ENCODE measurements at regions not wholly inside any gene's neighbourhood (a gene's known extent, or its start where the extent isn't known, plus 50 kb on each side); places are given as distances from the start of the nearest gene placed in this dataset.

GRCh38 chr19:31141301-31141700, 207.9 kb downstream of the TSHZ3 start:
- Mint-ChIP-seq H3K9me3 (peaks cover 0 to 3% (median 0%) of the 10 kb centered on the region in 7 donors), H3K4me3 (no peak overlapping the region)
- no peak overlapping the region for H3K27ac ChIP-seq (ENCODE audit: low read depth in 1 of 2, low read length in 2 of 2)

GRCh38 chr19:31140717-31141116, 208.5 kb downstream of the TSHZ3 start:
- Mint-ChIP-seq H3K9me3 (peaks cover 0 to 3% (median 0%) of the 10 kb centered on the region in 7 donors), H3K36me3 (no peaks in the 10 kb centered on the region), H3K4me1 (no peaks in the 10 kb centered on the region), H3K27ac (no peak overlapping the region), H3K4me3 (no peak overlapping the region), H3K27me3 (ENCODE audit: low read depth in 3 of 3) (peaks cover 3 to 6% (median 4%) of the 10 kb centered on the region in 3 donors)
- no peaks in the 10 kb centered on the region for H3K4me1 ChIP-seq (ENCODE audit: control insufficient read depth in 1 of 2, insufficient read depth in 2 of 2, low read length in 2 of 2)
- no peak for DNase-seq
- H3K4me3 ChIP-seq (replicated peaks in 1 of 3; ENCODE audit: low read depth in 2 of 3, low read length in 3 of 3): no peak overlapping the region
- TF ChIP-seq CTCF (IDR thresholded peaks at IDR 0.05): no peak
- H3K4me2 ChIP-seq (replicated peaks; ENCODE audit: extremely low read depth, low read length, poor library complexity, severe bottlenecking): no peak overlapping the region
- no peaks in the 10 kb centered on the region for H3K36me3 ChIP-seq (replicated peaks in 1 of 2; ENCODE audit: control insufficient read depth in 1 of 2, insufficient read depth in 2 of 2, low read length in 2 of 2)
- no peak overlapping the region for H3K27ac ChIP-seq (ENCODE audit: low read depth in 1 of 2, low read length in 2 of 2)
- H4K20me1 ChIP-seq (ENCODE audit: insufficient read depth, low read length): no peaks in the 10 kb centered on the region
- no peak overlapping the region for H3K9ac ChIP-seq (ENCODE audit: insufficient read depth, low read length, poor library complexity, severe bottlenecking)
- H3K79me2 ChIP-seq (ENCODE audit: insufficient read depth, low read length): no peaks in the 10 kb centered on the region
- WGBS (ENCODE audit: insufficient coverage): 54% methylated on average over 6 of the region's 6 CpGs
- no peak overlapping the region for H2AFZ ChIP-seq (ENCODE audit: insufficient read depth, low read depth, low read length, poor library complexity, severe bottlenecking)
- H3K27me3 ChIP-seq (ENCODE audit: control insufficient read depth in 2 of 2, insufficient read depth in 2 of 2, low read length in 2 of 2): no peaks in the 10 kb centered on the region
- intact Hi-C loops (cut with micrococcal nuclease): no loop called here
- H3K9me3 ChIP-seq (replicated peaks in 1 of 2; ENCODE audit: control insufficient read depth in 1 of 2, insufficient read depth in 1 of 2, low read length in 2 of 2): no peaks in the 10 kb centered on the region

More at GRCh38 chr19:31141301-31141700, 207.9 kb downstream of the TSHZ3 start:
- Histone ChIP-seq H3K36me3 (replicated peaks in 1 of 2; ENCODE audit: control insufficient read depth in 1 of 2, insufficient read depth in 2 of 2, low read length in 2 of 2) (no peaks in the 10 kb centered on the region), H3K9me3 (replicated peaks in 1 of 2; ENCODE audit: control insufficient read depth in 1 of 2, insufficient read depth in 1 of 2, low read length in 2 of 2) (no peaks in the 10 kb centered on the region), H3K4me2 (replicated peaks; ENCODE audit: extremely low read depth, low read length, poor library complexity, severe bottlenecking) (no peak overlapping the region), H3K4me1 (ENCODE audit: control insufficient read depth in 1 of 2, insufficient read depth in 2 of 2, low read length in 2 of 2) (no peaks in the 10 kb centered on the region), H3K79me2 (ENCODE audit: insufficient read depth, low read length) (no peaks in the 10 kb centered on the region), H2AFZ (ENCODE audit: insufficient read depth, low read depth, low read length, poor library complexity, severe bottlenecking) (no peak overlapping the region), H3K4me3 (replicated peaks in 1 of 3; ENCODE audit: low read depth in 2 of 3, low read length in 3 of 3) (no peak overlapping the region), H3K9ac (ENCODE audit: insufficient read depth, low read length, poor library complexity, severe bottlenecking) (no peak overlapping the region), H3K27me3 (ENCODE audit: control insufficient read depth in 2 of 2, insufficient read depth in 2 of 2, low read length in 2 of 2) (no peaks in the 10 kb centered on the region), H4K20me1 (ENCODE audit: insufficient read depth, low read length) (no peaks in the 10 kb centered on the region)
- intact Hi-C loops (cut with micrococcal nuclease): no loop called here
- H3K27me3 Mint-ChIP-seq (ENCODE audit: low read depth in 3 of 3): peaks cover 2 to 5% (median 3%) of the 10 kb centered on the region in 3 donors
- TF ChIP-seq CTCF (IDR thresholded peaks at IDR 0.05): no peak
- H3K36me3 Mint-ChIP-seq: no peaks in the 10 kb centered on the region
- H3K4me1 Mint-ChIP-seq: no peaks in the 10 kb centered on the region
- no peak for DNase-seq
- WGBS (ENCODE audit: insufficient coverage): 44% methylated on average over 3 of the region's 3 CpGs
- peak overlapping the region in 1 of 7 donors; percentile 18 for H3K27ac Mint-ChIP-seq
